Colonic mucosa (tissue), 4 donors: ENCODE measurements at regions not wholly inside any gene's neighbourhood (a gene's known extent, or its start where the extent isn't known, plus 50 kb on each side); places are given as distances from the start of the nearest gene placed in this dataset.

Source experiments
- DNase-seq: peaks from one replicate; pipeline ENCODE4 v3.0.0-alpha.2; 2020
- H3K27ac ChIP-seq: fragments of 200-600 bp; one replicate; pipeline ENCODE4 v1.8.0; 2021
- H3K27me3 ChIP-seq: fragments of 200-600 bp; one replicate; pipeline ENCODE4 v1.8.0; 2021
- H3K36me3 ChIP-seq: fragments of 200-600 bp; one replicate; pipeline ENCODE4 v1.8.0; 2021
- H3K4me1 ChIP-seq: fragments of 200-600 bp; one replicate; pipeline ENCODE4 v1.8.0; 2021; ENCODE audit warnings: mild to moderate bottlenecking
- H3K4me3 ChIP-seq: fragments of 200-600 bp; one replicate; pipeline ENCODE4 v1.8.0; 2021
- H3K9ac ChIP-seq, 2 donors: one replicate each; pipeline ENCODE4 v1.7.0; 2013; ENCODE audit warnings: control low read depth in 2 of 2, low read depth in 2 of 2, low read length in 2 of 2
- H3K9me3 ChIP-seq: fragments of 200-600 bp; one replicate; pipeline ENCODE4 v1.8.0; 2021
- intact Hi-C: fragments of 100-400 bp; cut with DNase I; formaldehyde crosslinking; loops from one replicate; pipeline ENCODE4 v1.14.1; 2022
- TF ChIP-seq, protein P1 (sequence below): fragments of 200-600 bp; IDR thresholded peaks from one replicate; pipeline ENCODE4 v1.8.0; 2022; ENCODE audit warnings: antibody characterized with exemption, mild to moderate bottlenecking
- donor health status: healthy.
- donor health status: DM: no; HTN: no; CAD: no.
- donor health status: DM: no; HTN: no; CAD: no.

- Histone ChIP-seq H3K4me3 (no peak overlapping the region), H3K4me1 (no peaks in the 10 kb centered on the region), H3K27ac (no peak overlapping the region), H3K36me3 (no peaks in the 10 kb centered on the region), H3K9ac (no peak overlapping the region), H3K27me3 (no peaks in the 10 kb centered on the region), H3K9me3 (no peaks in the 10 kb centered on the region)
- intact Hi-C loops = no loop called here
- TF ChIP-seq, protein P1, sequence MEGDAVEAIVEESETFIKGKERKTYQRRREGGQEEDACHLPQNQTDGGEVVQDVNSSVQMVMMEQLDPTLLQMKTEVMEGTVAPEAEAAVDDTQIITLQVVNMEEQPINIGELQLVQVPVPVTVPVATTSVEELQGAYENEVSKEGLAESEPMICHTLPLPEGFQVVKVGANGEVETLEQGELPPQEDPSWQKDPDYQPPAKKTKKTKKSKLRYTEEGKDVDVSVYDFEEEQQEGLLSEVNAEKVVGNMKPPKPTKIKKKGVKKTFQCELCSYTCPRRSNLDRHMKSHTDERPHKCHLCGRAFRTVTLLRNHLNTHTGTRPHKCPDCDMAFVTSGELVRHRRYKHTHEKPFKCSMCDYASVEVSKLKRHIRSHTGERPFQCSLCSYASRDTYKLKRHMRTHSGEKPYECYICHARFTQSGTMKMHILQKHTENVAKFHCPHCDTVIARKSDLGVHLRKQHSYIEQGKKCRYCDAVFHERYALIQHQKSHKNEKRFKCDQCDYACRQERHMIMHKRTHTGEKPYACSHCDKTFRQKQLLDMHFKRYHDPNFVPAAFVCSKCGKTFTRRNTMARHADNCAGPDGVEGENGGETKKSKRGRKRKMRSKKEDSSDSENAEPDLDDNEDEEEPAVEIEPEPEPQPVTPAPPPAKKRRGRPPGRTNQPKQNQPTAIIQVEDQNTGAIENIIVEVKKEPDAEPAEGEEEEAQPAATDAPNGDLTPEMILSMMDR = no peak
- DNase-seq = no peak
Observed at GRCh38 chr3:177680472-177680821, 483.2 kb upstream of the TBL1XR1 start.

- no peaks in the 10 kb centered on the region for H3K36me3 ChIP-seq
- intact Hi-C loops = no loop called here
Observed at GRCh38 chr3:177681156-177681555, 483.9 kb upstream of the TBL1XR1 start.

GRCh38 chr3:177681852-177682251 lies 484.6 kb upstream of the TBL1XR1 start:
- H3K9me3 ChIP-seq = no peaks in the 10 kb centered on the region
- intact Hi-C loops = no loop called here
- no peaks in the 10 kb centered on the region for H3K36me3 ChIP-seq
- no peaks in the 10 kb centered on the region for H3K27me3 ChIP-seq
- no peak overlapping the region for H3K9ac ChIP-seq
- TF ChIP-seq, protein P1 = no peak
- H3K4me3 ChIP-seq = no peak overlapping the region
- no peak overlapping the region for H3K27ac ChIP-seq
- DNase-seq = no peak
- H3K4me1 ChIP-seq = no peaks in the 10 kb centered on the region

More at GRCh38 chr3:177681156-177681555, 483.9 kb upstream of the TBL1XR1 start:
- Histone ChIP-seq H3K4me3 (no peak overlapping the region), H3K4me1 (no peaks in the 10 kb centered on the region), H3K9ac (no peak overlapping the region), H3K9me3 (no peaks in the 10 kb centered on the region), H3K27me3 (no peaks in the 10 kb centered on the region), H3K27ac (no peak overlapping the region)
- TF ChIP-seq, protein P1 = no peak
- no peak for DNase-seq

GRCh38 chr3:177683586-177683985 lies 486.3 kb upstream of the TBL1XR1 start:
- H3K9me3 ChIP-seq = no peaks in the 10 kb centered on the region
- H3K9ac ChIP-seq = no peak overlapping the region
- H3K4me3 ChIP-seq = no peak overlapping the region
- H3K27ac ChIP-seq = no peak overlapping the region
- H3K4me1 ChIP-seq = no peaks in the 10 kb centered on the region
- TF ChIP-seq, protein P1 = no peak
- DNase-seq = no peak
- intact Hi-C loops = no loop called here
- no peaks in the 10 kb centered on the region for H3K27me3 ChIP-seq
- no peaks in the 10 kb centered on the region for H3K36me3 ChIP-seq

- H3K9ac ChIP-seq = no peak overlapping the region
- intact Hi-C loops = no loop called here
- no peak for DNase-seq
- H3K36me3 ChIP-seq = no peaks in the 10 kb centered on the region
- H3K4me1 ChIP-seq = no peaks in the 10 kb centered on the region
- H3K9me3 ChIP-seq = no peaks in the 10 kb centered on the region
- no peak overlapping the region for H3K4me3 ChIP-seq
- TF ChIP-seq, protein P1 = no peak
- no peaks in the 10 kb centered on the region for H3K27me3 ChIP-seq
- no peak overlapping the region for H3K27ac ChIP-seq
Observed at GRCh38 chr3:177686671-177687070, 489.4 kb upstream of the TBL1XR1 start.

DNA sequence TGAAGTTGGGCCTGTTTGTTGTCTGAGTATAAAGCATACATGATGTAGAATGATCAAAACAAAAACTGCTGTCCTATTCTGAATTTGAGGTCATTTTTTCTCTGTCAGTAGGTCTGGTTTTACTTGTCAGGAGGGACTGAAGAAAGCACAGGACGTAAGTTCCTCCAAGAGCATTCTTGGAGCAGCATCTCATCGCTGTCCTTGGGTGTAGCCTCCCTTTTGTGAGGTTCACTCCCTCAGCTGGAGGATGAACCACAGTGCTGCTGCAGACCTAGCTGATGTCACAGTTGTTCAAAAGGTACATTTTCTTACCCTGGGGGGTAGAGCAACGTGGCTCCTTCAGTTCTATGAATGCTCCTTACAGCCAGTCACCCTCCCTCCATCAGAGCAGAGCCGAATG lies 490.0 kb upstream of the TBL1XR1 start:
- no peaks in the 10 kb centered on the region for H3K27me3 ChIP-seq
- TF ChIP-seq, protein P1 = no peak
- no peaks in the 10 kb centered on the region for H3K9me3 ChIP-seq
- no peak overlapping the region for H3K4me3 ChIP-seq
- intact Hi-C loops = no loop called here
- no peak overlapping the region for H3K27ac ChIP-seq
- no peak overlapping the region for H3K9ac ChIP-seq
- DNase-seq = no peak
- H3K36me3 ChIP-seq = no peaks in the 10 kb centered on the region
- H3K4me1 ChIP-seq = no peaks in the 10 kb centered on the region
